HG03064 (cell line): ENCODE measurements at regions not wholly inside any gene's neighbourhood (a gene's known extent, or its start where the extent isn't known, plus 50 kb on each side); places are given as distances from the start of the nearest gene placed in this dataset.

Source experiments
- ATAC-seq: cut with Tn5 transposase; IDR thresholded peaks from one replicate; pipeline ENCODE4 v1.9.1; 2021; ENCODE audit warnings: low read depth; ENCODE audit not compliant: unreplicated experiment

GRCh38 chr16:72371307-72372086 lies 199.5 kb upstream of the PMFBP1 start:
- no peak for ATAC-seq

GRCh38 chr16:72369274-72369673 lies 197.3 kb upstream of the PMFBP1 start:
- no peak for ATAC-seq

- no peak for ATAC-seq
Observed at GRCh38 chr16:72367851-72368250, 195.9 kb upstream of the PMFBP1 start.

GRCh38 chr16:72362973-72363372 lies 191.0 kb upstream of the PMFBP1 start:
- no peak for ATAC-seq

GRCh38 chr16:72362476-72362875 lies 190.5 kb upstream of the PMFBP1 start:
- no peak for ATAC-seq

- ATAC-seq = no peak
Observed at GRCh38 chr16:72357910-72358309, 186.0 kb upstream of the PMFBP1 start.

- no peak for ATAC-seq
Observed at GRCh38 chr16:72355561-72355960, 183.6 kb upstream of the PMFBP1 start.

GRCh38 chr16:72349719-72350118 lies 177.8 kb upstream of the PMFBP1 start:
- ATAC-seq = no peak

- ATAC-seq = no peak
Observed at GRCh38 chr16:72332926-72333325, 161.0 kb upstream of the PMFBP1 start.

- no peak for ATAC-seq
Observed at GRCh38 chr16:72324578-72324977, 152.6 kb upstream of the PMFBP1 start.

- ATAC-seq = no peak
Observed at GRCh38 chr16:72317446-72317845, 145.5 kb upstream of the PMFBP1 start.

GRCh38 chr16:72313903-72314302 lies 141.9 kb upstream of the PMFBP1 start:
- ATAC-seq = no peak

- ATAC-seq = no peak
Observed at GRCh38 chr16:72312828-72313227, 140.9 kb upstream of the PMFBP1 start.

GRCh38 chr16:72311426-72311825 lies 139.5 kb upstream of the PMFBP1 start:
- ATAC-seq = no peak

- ATAC-seq = no peak
Observed at GRCh38 chr16:72309001-72309400, 137.0 kb upstream of the PMFBP1 start.

- no peak for ATAC-seq
Observed at GRCh38 chr16:72308396-72308795, 136.4 kb upstream of the PMFBP1 start.

GRCh38 chr16:72302332-72302731 lies 130.4 kb upstream of the PMFBP1 start:
- ATAC-seq = no peak

- ATAC-seq = no peak
Observed at GRCh38 chr16:72301523-72302236, 129.7 kb upstream of the PMFBP1 start.

- ATAC-seq = no peak
Observed at GRCh38 chr16:72300892-72301291, 128.9 kb upstream of the PMFBP1 start.

GRCh38 chr16:72299684-72300243 lies 127.8 kb upstream of the PMFBP1 start:
- ATAC-seq = no peak

GRCh38 chr16:72298961-72299360 lies 127.0 kb upstream of the PMFBP1 start:
- no peak for ATAC-seq

GRCh38 chr16:72295914-72296313 lies 124.0 kb upstream of the PMFBP1 start:
- ATAC-seq = no peak
